ENCODE measurements at regions not wholly inside any gene's neighbourhood (a gene's known extent, or its start where the extent isn't known, plus 50 kb on each side); places are given as distances from the start of the nearest gene placed in this dataset.
"Not testable (repeated sequence)": the region's sequence is repeated elsewhere in the genome, so short reads cannot be mapped to it uniquely, and the experiment has no call there.

DNA sequence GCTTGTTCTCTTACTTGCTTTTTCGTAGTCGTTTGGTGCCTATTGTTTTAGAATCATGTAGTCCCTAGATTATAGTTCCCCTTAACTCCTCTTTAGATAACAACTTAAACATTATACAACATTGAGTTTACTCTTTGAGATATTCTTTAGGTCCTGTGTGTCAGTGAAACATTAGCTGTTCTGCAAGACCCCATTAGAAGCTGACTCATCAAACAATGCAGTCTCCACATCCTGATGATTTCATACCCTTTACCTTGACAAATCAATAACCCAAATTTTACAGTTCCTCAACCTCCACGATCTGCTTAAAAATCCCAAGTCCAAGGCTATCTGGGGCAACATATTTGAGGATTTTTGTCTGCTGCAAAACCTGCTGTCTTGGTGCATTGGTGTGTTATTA is 582.9 kb downstream of the NSUN3 start:
- Histone ChIP-seq H2AFZ (ENCODE audit: low read depth, low read length) (no peak overlapping the region), H3K9ac (ENCODE audit: low read length) (no peak overlapping the region), H4K20me1 (ENCODE audit: insufficient read depth, low read length) (no peaks in the 10 kb centered on the region), H3K4me3 (ENCODE audit: low read length) (no peak overlapping the region), H3K4me1 (ENCODE audit: low read length) (no peaks in the 10 kb centered on the region), H3K79me2 (ENCODE audit: low read length) (no peaks in the 10 kb centered on the region), H3K9me3 (ENCODE audit: insufficient read depth, low read length) (no peaks in the 10 kb centered on the region), H3K4me2 (ENCODE audit: low read length) (no peak overlapping the region), H3K36me3 (replicated peaks; ENCODE audit: low read depth, low read length) (no peaks in the 10 kb centered on the region), H3K27me3 (ENCODE audit: low read depth, low read length) (no peaks in the 10 kb centered on the region), H3K27ac (ENCODE audit: low read length) (no peak overlapping the region)
- TF ChIP-seq EZH2phosphoT487 (IDR thresholded peaks at IDR 0.05; ENCODE audit: low read depth) = no peak
- TF ChIP-seq, protein P1, sequence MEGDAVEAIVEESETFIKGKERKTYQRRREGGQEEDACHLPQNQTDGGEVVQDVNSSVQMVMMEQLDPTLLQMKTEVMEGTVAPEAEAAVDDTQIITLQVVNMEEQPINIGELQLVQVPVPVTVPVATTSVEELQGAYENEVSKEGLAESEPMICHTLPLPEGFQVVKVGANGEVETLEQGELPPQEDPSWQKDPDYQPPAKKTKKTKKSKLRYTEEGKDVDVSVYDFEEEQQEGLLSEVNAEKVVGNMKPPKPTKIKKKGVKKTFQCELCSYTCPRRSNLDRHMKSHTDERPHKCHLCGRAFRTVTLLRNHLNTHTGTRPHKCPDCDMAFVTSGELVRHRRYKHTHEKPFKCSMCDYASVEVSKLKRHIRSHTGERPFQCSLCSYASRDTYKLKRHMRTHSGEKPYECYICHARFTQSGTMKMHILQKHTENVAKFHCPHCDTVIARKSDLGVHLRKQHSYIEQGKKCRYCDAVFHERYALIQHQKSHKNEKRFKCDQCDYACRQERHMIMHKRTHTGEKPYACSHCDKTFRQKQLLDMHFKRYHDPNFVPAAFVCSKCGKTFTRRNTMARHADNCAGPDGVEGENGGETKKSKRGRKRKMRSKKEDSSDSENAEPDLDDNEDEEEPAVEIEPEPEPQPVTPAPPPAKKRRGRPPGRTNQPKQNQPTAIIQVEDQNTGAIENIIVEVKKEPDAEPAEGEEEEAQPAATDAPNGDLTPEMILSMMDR (IDR thresholded peaks at IDR 0.05; ENCODE audit: low read depth, low read length) = no peak

DNA sequence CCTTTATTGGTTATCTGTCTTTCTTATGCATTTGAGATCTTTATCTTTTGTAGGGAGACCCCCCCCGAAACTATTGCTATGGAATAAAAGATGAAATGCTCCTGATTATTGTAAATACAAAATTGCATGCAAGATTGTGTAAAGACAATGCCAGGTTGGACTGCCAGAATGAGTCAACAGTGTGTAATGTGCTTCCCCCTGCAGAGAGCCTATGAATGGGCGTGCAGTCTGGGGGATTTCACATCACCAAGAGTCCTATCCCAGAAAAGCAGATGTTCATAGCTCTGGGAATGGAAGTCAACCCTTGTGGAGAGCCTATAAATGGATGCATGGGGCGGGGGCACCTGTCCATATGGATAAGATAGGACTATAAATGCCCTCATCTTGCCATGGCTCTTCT is 584.3 kb downstream of the NSUN3 start:
- H3K9ac ChIP-seq (ENCODE audit: low read length) = no peak overlapping the region
- no peak overlapping the region for H2AFZ ChIP-seq (ENCODE audit: low read depth, low read length)
- no peak for TF ChIP-seq EZH2phosphoT487 (IDR thresholded peaks at IDR 0.05; ENCODE audit: low read depth)
- TF ChIP-seq, protein P1 (IDR thresholded peaks at IDR 0.05; ENCODE audit: low read depth, low read length) = no peak
- no peaks in the 10 kb centered on the region for H3K9me3 ChIP-seq (ENCODE audit: insufficient read depth, low read length)
- H3K27me3 ChIP-seq (ENCODE audit: low read depth, low read length) = no peaks in the 10 kb centered on the region
- H3K4me2 ChIP-seq (ENCODE audit: low read length) = no peak overlapping the region
- no peaks in the 10 kb centered on the region for H3K36me3 ChIP-seq (replicated peaks; ENCODE audit: low read depth, low read length)
- no peaks in the 10 kb centered on the region for H3K79me2 ChIP-seq (ENCODE audit: low read length)
- no peaks in the 10 kb centered on the region for H3K4me1 ChIP-seq (ENCODE audit: low read length)
- H3K4me3 ChIP-seq (ENCODE audit: low read length) = no peak overlapping the region
- no peak overlapping the region for H3K27ac ChIP-seq (ENCODE audit: low read length)
- H4K20me1 ChIP-seq (ENCODE audit: insufficient read depth, low read length) = no peaks in the 10 kb centered on the region

DNA sequence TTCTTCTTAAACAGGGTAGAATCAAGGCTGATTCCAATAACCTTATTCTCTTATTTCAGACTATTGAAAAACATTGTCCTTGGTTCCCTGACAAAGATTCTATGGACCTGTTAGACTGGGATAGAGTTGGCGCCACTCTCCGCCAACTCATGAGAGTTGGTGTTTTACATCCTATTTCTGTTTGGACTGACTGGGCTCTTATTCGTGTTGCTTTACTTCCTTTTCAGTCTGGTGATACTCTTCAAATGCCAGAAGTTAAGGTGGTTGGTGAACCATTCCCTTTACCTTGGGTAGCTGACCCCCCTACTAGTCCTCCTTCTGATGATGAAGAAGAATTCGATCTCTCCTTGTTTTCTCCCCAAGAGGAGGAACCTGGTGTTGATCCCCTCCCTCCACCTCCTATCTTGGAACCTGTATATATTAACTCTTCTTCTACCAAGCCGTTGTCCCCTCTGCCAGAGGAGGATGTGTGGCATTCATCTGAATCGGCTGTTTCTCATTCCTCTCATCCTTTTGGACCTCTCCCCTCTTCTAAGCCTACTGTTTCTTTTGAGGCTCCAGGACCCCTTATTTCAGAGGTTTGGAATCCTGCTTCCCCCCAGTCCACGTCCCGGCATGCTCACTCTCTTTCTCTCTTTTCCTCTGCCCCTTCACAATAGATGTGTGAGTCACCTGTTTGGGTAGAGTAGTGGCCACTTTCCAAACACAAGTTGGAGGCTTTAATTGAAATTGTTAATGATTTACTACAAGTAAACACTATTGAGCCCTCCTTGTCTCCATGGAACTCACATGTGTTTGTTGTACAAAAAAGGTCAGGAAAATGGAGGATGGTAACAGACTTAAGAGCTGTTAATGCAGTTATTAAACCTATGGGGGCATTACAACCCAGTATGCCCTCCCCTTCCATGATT is 585.7 kb downstream of the NSUN3 start:
- not testable (repeated sequence) for H3K27ac ChIP-seq (ENCODE audit: low read length); H3K9me3 ChIP-seq (ENCODE audit: insufficient read depth, low read length); H3K4me1 ChIP-seq (ENCODE audit: low read length); H3K4me3 ChIP-seq (ENCODE audit: low read length); H2AFZ ChIP-seq (ENCODE audit: low read depth, low read length); H3K36me3 ChIP-seq (replicated peaks; ENCODE audit: low read depth, low read length); H3K4me2 ChIP-seq (ENCODE audit: low read length); H3K27me3 ChIP-seq (ENCODE audit: low read depth, low read length); H3K9ac ChIP-seq (ENCODE audit: low read length); H3K79me2 ChIP-seq (ENCODE audit: low read length); H4K20me1 ChIP-seq (ENCODE audit: insufficient read depth, low read length)

DNA sequence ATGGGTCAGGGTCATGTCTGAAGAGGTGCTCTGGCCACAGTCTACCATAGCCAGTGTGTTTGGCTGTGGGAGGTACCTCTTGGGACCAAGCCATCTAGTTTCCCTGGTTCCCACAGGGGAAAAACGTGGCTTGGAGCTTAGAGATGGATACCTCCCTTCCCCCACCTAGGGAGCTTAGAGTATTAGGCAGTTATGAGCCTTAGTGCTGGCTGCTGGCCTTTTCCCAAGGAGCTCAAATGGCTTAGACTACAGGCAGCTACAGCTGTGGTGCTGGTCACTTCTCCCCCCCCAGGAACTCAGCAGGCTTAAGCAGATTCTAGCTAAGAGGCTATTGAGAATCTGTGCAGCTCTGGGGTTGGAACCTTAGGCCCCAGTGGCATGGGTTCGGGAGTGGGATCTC is 591.2 kb downstream of the NSUN3 start:
- Histone ChIP-seq H2AFZ (ENCODE audit: low read depth, low read length) (no peak overlapping the region), H4K20me1 (ENCODE audit: insufficient read depth, low read length) (no peaks in the 10 kb centered on the region), H3K9me3 (ENCODE audit: insufficient read depth, low read length) (no peaks in the 10 kb centered on the region)

More for the DNA sequence above, 591.2 kb downstream of the NSUN3 start:
- H3K27ac ChIP-seq (ENCODE audit: low read length) = no peak overlapping the region
- no peak overlapping the region for H3K4me2 ChIP-seq (ENCODE audit: low read length)
- no peaks in the 10 kb centered on the region for H3K36me3 ChIP-seq (replicated peaks; ENCODE audit: low read depth, low read length)
- no peak overlapping the region for H3K9ac ChIP-seq (ENCODE audit: low read length)
- TF ChIP-seq, protein P1 (IDR thresholded peaks at IDR 0.05; ENCODE audit: low read depth, low read length) = no peak
- TF ChIP-seq EZH2phosphoT487 (IDR thresholded peaks at IDR 0.05; ENCODE audit: low read depth) = no peak
- H3K4me3 ChIP-seq (ENCODE audit: low read length) = no peak overlapping the region
- H3K79me2 ChIP-seq (ENCODE audit: low read length) = no peaks in the 10 kb centered on the region
- no peaks in the 10 kb centered on the region for H3K4me1 ChIP-seq (ENCODE audit: low read length)
- no peaks in the 10 kb centered on the region for H3K27me3 ChIP-seq (ENCODE audit: low read depth, low read length)
